ENCODE measurements at regions not wholly inside any gene's neighbourhood (a gene's known extent, or its start where the extent isn't known, plus 50 kb on each side); places are given as distances from the start of the nearest gene placed in this dataset.

DNA sequence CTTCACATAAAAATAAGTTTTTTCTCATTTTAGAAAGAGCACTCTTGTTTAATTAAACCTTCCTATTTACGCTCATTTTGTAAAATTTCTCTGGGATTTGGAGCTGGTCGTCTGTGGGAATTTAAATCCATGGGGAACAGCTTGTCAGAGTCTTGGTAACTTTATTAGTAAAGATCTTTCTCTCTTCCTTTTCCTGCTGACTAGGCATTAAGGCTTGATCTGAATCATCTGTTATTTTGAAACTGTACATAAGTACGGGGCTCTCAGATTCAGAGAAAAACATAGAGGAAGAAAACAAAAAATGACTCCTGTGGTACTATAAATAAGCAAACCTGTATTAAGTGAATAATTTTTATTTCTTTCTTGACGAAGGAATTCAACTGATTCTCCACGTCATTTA lies 150.2 kb downstream of the ST6GAL2 start:
- Histone ChIP-seq H3K4me3 (no peak overlapping the region), H3K4me1 (no peaks in the 10 kb centered on the region), H3K36me3 (no peaks in the 10 kb centered on the region), H3K27me3 (no peaks in the 10 kb centered on the region), H3K27ac (no peak overlapping the region), H3K9me3 (no peaks in the 10 kb centered on the region)
- intact Hi-C loops (cut with DNase I): no loop called here
- ATAC-seq: no peak
- no peak for DNase-seq
- TF ChIP-seq, protein P1, sequence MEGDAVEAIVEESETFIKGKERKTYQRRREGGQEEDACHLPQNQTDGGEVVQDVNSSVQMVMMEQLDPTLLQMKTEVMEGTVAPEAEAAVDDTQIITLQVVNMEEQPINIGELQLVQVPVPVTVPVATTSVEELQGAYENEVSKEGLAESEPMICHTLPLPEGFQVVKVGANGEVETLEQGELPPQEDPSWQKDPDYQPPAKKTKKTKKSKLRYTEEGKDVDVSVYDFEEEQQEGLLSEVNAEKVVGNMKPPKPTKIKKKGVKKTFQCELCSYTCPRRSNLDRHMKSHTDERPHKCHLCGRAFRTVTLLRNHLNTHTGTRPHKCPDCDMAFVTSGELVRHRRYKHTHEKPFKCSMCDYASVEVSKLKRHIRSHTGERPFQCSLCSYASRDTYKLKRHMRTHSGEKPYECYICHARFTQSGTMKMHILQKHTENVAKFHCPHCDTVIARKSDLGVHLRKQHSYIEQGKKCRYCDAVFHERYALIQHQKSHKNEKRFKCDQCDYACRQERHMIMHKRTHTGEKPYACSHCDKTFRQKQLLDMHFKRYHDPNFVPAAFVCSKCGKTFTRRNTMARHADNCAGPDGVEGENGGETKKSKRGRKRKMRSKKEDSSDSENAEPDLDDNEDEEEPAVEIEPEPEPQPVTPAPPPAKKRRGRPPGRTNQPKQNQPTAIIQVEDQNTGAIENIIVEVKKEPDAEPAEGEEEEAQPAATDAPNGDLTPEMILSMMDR (IDR thresholded peaks at IDR 0.05): no peak

- ATAC-seq: no peak
- intact Hi-C loops (cut with DNase I): no loop called here
- TF ChIP-seq, protein P1 (IDR thresholded peaks at IDR 0.05): no peak
- Histone ChIP-seq H3K27me3 (no peaks in the 10 kb centered on the region), H3K4me3 (no peak overlapping the region), H3K27ac (no peak overlapping the region), H3K9me3 (no peaks in the 10 kb centered on the region), H3K4me1 (no peaks in the 10 kb centered on the region), H3K36me3 (no peaks in the 10 kb centered on the region)
- no peak for DNase-seq
These were observed 149.7 kb downstream of the ST6GAL2 start for GRCh38 chr2:106736221-106736620.

GRCh38 chr2:106745468-106745867 lies 140.5 kb downstream of the ST6GAL2 start:
- no peaks in the 10 kb centered on the region for H3K4me1 ChIP-seq
- H3K9me3 ChIP-seq: no peaks in the 10 kb centered on the region
- intact Hi-C loops (cut with DNase I): no loop called here
- DNase-seq (no peak), ATAC-seq (no peak)
- H3K27me3 ChIP-seq: no peaks in the 10 kb centered on the region
- H3K27ac ChIP-seq: no peak overlapping the region
- TF ChIP-seq, protein P1 (IDR thresholded peaks at IDR 0.05): no peak
- H3K36me3 ChIP-seq: no peaks in the 10 kb centered on the region
- no peak overlapping the region for H3K4me3 ChIP-seq

DNA sequence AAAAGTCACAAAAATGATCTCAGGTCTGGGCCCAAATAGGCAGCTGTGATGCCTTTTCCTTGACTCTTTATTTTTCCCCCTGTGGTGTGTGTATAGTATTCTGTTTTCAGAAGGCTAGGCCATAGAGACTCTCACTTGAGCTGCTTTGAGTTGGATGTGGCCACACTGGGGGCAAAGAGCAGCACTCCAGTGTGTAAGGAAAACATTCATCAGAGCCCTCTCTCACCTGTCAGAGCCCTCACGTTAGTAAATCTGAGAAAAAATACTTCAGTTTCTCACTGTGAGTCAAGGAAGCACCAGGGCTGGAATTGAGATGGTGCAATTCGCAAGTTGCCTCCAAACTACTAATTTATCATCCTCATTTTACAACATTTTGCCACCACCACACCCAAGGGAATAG lies 136.1 kb downstream of the ST6GAL2 start:
- Histone ChIP-seq H3K27ac (no peak overlapping the region), H3K36me3 (no peaks in the 10 kb centered on the region), H3K27me3 (no peaks in the 10 kb centered on the region), H3K9me3 (no peaks in the 10 kb centered on the region), H3K4me3 (no peak overlapping the region), H3K4me1 (no peaks in the 10 kb centered on the region)
- TF ChIP-seq, protein P1 (IDR thresholded peaks at IDR 0.05): no peak
- intact Hi-C loops (cut with DNase I): no loop called here
- ATAC-seq: no peak
- no peak for DNase-seq
